Right lobe of liver (tissue), 4 donors: ENCODE measurements at regions not wholly inside any gene's neighbourhood (a gene's known extent, or its start where the extent isn't known, plus 50 kb on each side); places are given as distances from the start of the nearest gene placed in this dataset.

Source experiments
- CTCF ChIP-seq, 4 donors: fragments of 200-600 bp in 3 of 4; fragments of 450-650 bp in 1 of 4; IDR thresholded peaks; one replicate each; pipeline versions ENCODE4 v1.5.1 to v1.8.0; 2016 to 2022; ENCODE audit warnings: antibody characterized with exemption in 4 of 4, mild to moderate bottlenecking in 2 of 4
- POLR2A ChIP-seq: fragments of 450-650 bp; IDR thresholded peaks from one replicate; pipeline ENCODE4 v1.6.1; 2017; ENCODE audit warnings: antibody characterized with exemption, mild to moderate bottlenecking
- donor health status: DM: no; HTN: no; CAD: no.
- donor health status: DM: no; HTN: no; CAD: no.
- donor health status: DM: no; HTN: yes; CAD: no.

- TF ChIP-seq POLR2A (no peak), CTCF (IDR thresholded peaks at IDR 0.05) (no peak)
These were observed 67.0 kb downstream of the MYCN start for GRCh38 chr2:16007167-16007934.
